ENCODE measurements at regions not wholly inside any gene's neighbourhood (a gene's known extent, or its start where the extent isn't known, plus 50 kb on each side); places are given as distances from the start of the nearest gene placed in this dataset.

DNA sequence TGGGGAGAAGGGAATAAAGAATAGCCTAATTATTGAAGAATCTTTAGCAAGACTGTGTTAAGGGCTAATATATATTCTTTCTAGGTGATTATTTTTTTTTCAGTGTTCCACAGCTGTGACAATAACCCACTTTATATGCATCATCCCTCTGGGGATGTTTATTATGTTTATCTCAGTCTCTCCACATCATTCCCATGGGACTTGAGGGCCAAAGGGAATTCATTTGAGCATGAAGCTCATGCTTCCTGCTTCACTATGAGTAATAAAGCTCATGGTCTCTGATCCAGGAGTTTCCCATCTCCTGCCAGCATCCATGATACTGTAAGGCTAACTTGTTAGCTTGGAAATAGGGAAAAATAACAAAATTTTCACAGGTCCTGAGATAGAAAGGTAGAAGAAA, 1888.4 kb downstream of the LRRC4C start:
- intact Hi-C loops (cut with micrococcal nuclease; ENCODE audit: unreplicated experiment), result no loop called here
- Histone ChIP-seq H3K36me3 (ENCODE audit: control insufficient read depth, insufficient read depth, low read length) (no peaks in the 10 kb centered on the region), H3K27me3 (ENCODE audit: control insufficient read depth, insufficient read depth, low read length) (no peaks in the 10 kb centered on the region), H3K4me1 (ENCODE audit: control insufficient read depth, insufficient read depth, low read length) (no peaks in the 10 kb centered on the region), H3K27ac (ENCODE audit: low read length) (no peak overlapping the region), H3K4me3 (ENCODE audit: low read depth in 2 of 2, low read length in 2 of 2) (no peak overlapping the region), H3K9me3 (ENCODE audit: control insufficient read depth, insufficient read depth, low read depth, low read length) (no peaks in the 10 kb centered on the region)
- ChIA-PET CTCF (no interaction called here), POLR2A (no interaction called here)
- DNase-seq (ENCODE audit: low read depth, low spot score), result no peak
- ATAC-seq, result no peak
- TF ChIP-seq, protein P1, sequence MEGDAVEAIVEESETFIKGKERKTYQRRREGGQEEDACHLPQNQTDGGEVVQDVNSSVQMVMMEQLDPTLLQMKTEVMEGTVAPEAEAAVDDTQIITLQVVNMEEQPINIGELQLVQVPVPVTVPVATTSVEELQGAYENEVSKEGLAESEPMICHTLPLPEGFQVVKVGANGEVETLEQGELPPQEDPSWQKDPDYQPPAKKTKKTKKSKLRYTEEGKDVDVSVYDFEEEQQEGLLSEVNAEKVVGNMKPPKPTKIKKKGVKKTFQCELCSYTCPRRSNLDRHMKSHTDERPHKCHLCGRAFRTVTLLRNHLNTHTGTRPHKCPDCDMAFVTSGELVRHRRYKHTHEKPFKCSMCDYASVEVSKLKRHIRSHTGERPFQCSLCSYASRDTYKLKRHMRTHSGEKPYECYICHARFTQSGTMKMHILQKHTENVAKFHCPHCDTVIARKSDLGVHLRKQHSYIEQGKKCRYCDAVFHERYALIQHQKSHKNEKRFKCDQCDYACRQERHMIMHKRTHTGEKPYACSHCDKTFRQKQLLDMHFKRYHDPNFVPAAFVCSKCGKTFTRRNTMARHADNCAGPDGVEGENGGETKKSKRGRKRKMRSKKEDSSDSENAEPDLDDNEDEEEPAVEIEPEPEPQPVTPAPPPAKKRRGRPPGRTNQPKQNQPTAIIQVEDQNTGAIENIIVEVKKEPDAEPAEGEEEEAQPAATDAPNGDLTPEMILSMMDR (IDR thresholded peaks at IDR 0.05), result no peak
- TF ChIP-seq, protein P2, sequence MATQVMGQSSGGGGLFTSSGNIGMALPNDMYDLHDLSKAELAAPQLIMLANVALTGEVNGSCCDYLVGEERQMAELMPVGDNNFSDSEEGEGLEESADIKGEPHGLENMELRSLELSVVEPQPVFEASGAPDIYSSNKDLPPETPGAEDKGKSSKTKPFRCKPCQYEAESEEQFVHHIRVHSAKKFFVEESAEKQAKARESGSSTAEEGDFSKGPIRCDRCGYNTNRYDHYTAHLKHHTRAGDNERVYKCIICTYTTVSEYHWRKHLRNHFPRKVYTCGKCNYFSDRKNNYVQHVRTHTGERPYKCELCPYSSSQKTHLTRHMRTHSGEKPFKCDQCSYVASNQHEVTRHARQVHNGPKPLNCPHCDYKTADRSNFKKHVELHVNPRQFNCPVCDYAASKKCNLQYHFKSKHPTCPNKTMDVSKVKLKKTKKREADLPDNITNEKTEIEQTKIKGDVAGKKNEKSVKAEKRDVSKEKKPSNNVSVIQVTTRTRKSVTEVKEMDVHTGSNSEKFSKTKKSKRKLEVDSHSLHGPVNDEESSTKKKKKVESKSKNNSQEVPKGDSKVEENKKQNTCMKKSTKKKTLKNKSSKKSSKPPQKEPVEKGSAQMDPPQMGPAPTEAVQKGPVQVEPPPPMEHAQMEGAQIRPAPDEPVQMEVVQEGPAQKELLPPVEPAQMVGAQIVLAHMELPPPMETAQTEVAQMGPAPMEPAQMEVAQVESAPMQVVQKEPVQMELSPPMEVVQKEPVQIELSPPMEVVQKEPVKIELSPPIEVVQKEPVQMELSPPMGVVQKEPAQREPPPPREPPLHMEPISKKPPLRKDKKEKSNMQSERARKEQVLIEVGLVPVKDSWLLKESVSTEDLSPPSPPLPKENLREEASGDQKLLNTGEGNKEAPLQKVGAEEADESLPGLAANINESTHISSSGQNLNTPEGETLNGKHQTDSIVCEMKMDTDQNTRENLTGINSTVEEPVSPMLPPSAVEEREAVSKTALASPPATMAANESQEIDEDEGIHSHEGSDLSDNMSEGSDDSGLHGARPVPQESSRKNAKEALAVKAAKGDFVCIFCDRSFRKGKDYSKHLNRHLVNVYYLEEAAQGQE (IDR thresholded peaks at IDR 0.05; ENCODE audit: insufficient read depth in 1 of 2, low read depth in 2 of 2, low read length in 1 of 2), result no peak
- TF ChIP-seq POLR2AphosphoS5 (IDR thresholded peaks at IDR 0.05; ENCODE audit: low read depth, low read length) (no peak), TCF7L2 (IDR thresholded peaks at IDR 0.05; ENCODE audit: low read depth, low read length) (no peak), SIN3A (IDR thresholded peaks at IDR 0.05; ENCODE audit: borderline replicate concordance, insufficient read depth, low read depth, low read length) (no peak)
- in situ Hi-C loops (cut with HindIII; ENCODE audit: low pct_unique_long_range_greater_than_20kb, low sequenced_read_pairs), result no loop called here
- no TSS peak for BruUV-seq (replicated peaks)

DNA sequence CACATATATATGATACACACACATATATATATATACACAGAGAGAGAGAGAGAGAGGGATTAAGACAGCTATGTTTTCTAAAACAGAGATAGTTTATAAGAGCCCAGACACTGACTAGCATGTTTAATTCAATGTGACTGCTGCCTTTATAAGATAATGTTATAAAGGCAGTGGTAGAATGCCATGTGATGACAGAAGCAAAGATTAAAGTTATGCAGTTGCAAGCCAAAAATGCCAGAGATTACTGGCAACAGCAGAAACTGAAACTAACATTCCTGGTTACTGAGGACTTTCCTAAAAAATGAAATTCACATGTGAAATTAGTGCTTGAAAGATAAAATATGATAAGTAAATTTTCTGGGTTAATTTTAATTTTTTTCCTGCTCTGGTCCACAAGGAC, 1888.9 kb downstream of the LRRC4C start:
- no peak overlapping the region for H3K4me3 ChIP-seq (ENCODE audit: low read depth in 2 of 2, low read length in 2 of 2)
- BruUV-seq (replicated peaks), result no TSS peak
- ChIA-PET CTCF (no interaction called here), POLR2A (no interaction called here)
- H3K4me1 ChIP-seq (ENCODE audit: control insufficient read depth, insufficient read depth, low read length), result no peaks in the 10 kb centered on the region
- in situ Hi-C loops (cut with HindIII; ENCODE audit: low pct_unique_long_range_greater_than_20kb, low sequenced_read_pairs) (no loop called here), intact Hi-C loops (cut with micrococcal nuclease; ENCODE audit: unreplicated experiment) (no loop called here)
- no peak overlapping the region for H3K27ac ChIP-seq (ENCODE audit: low read length)
- TF ChIP-seq, protein P2 (IDR thresholded peaks at IDR 0.05; ENCODE audit: insufficient read depth in 1 of 2, low read depth in 2 of 2, low read length in 1 of 2), result no peak
- no peak for TF ChIP-seq TCF7L2 (IDR thresholded peaks at IDR 0.05; ENCODE audit: low read depth, low read length)
- TF ChIP-seq SIN3A (IDR thresholded peaks at IDR 0.05; ENCODE audit: borderline replicate concordance, insufficient read depth, low read depth, low read length), result no peak
- TF ChIP-seq, protein P1 (IDR thresholded peaks at IDR 0.05), result no peak
- TF ChIP-seq POLR2AphosphoS5 (IDR thresholded peaks at IDR 0.05; ENCODE audit: low read depth, low read length), result no peak
- DNase-seq (ENCODE audit: low read depth, low spot score) (no peak), ATAC-seq (no peak)
- no peaks in the 10 kb centered on the region for H3K9me3 ChIP-seq (ENCODE audit: control insufficient read depth, insufficient read depth, low read depth, low read length)
- no peaks in the 10 kb centered on the region for H3K27me3 ChIP-seq (ENCODE audit: control insufficient read depth, insufficient read depth, low read length)
- no peaks in the 10 kb centered on the region for H3K36me3 ChIP-seq (ENCODE audit: control insufficient read depth, insufficient read depth, low read length)
